ENCODE measurements at regions not wholly inside any gene's neighbourhood (a gene's known extent, or its start where the extent isn't known, plus 50 kb on each side); places are given as distances from the start of the nearest gene placed in this dataset.

DNA sequence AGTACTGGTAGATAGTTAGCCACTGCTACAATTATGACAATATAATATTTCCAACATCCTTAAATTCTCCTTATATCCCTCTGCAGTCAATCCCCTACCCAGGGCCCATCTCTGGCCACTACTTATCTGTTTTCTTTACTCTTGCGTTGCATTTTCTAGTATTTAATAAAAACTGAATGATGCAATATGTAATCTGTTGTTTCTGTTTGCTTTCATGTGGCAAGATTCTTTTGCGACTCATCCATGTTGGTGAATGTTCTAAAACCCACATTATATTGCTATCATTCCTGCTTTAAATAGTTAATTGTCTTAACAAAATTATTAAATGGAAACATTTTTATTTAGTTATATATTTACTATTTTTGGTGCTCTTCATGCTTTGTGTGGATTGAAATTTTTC, 338.5 kb downstream of the MDFIC start:
- Histone ChIP-seq H3K4me3 (no peak overlapping the region), H3K4me1 (ENCODE audit: low read depth) (no peaks in the 10 kb centered on the region), H3K36me3 (ENCODE audit: low read depth) (no peaks in the 10 kb centered on the region), H3K9me3 (no peaks in the 10 kb centered on the region)
- TF ChIP-seq, protein P1, sequence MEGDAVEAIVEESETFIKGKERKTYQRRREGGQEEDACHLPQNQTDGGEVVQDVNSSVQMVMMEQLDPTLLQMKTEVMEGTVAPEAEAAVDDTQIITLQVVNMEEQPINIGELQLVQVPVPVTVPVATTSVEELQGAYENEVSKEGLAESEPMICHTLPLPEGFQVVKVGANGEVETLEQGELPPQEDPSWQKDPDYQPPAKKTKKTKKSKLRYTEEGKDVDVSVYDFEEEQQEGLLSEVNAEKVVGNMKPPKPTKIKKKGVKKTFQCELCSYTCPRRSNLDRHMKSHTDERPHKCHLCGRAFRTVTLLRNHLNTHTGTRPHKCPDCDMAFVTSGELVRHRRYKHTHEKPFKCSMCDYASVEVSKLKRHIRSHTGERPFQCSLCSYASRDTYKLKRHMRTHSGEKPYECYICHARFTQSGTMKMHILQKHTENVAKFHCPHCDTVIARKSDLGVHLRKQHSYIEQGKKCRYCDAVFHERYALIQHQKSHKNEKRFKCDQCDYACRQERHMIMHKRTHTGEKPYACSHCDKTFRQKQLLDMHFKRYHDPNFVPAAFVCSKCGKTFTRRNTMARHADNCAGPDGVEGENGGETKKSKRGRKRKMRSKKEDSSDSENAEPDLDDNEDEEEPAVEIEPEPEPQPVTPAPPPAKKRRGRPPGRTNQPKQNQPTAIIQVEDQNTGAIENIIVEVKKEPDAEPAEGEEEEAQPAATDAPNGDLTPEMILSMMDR (IDR thresholded peaks at IDR 0.05), result no peak
- DNase-seq (no peak), ATAC-seq (no peak)
- intact Hi-C loops (cut with DNase I, micrococcal nuclease), result no loop called here

DNA sequence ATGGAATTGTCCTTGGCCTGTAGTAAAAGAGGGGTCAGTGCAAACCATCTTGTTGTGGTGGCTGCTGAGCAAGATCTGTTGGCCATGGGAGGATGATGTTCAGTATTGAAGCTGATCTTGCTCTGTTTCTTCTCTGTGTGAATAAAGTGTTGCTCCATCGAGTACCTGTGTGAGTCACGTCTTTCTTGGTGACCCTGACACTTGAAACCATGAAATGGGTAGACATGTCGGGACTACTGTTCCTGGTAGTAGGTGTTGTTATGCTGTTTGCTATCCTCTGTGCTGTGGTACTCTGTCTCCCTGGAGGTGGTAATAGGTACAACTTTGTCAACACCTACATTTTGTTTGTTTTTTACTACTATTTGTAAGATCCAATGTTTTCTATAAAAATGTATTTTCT, 330.6 kb downstream of the MDFIC start:
- no peaks in the 10 kb centered on the region for H3K9me3 ChIP-seq
- H3K36me3 ChIP-seq (ENCODE audit: low read depth), result no peaks in the 10 kb centered on the region
- intact Hi-C loops (cut with DNase I, micrococcal nuclease), result no loop called here
- no peaks in the 10 kb centered on the region for H3K4me1 ChIP-seq (ENCODE audit: low read depth)
- TF ChIP-seq, protein P1 (IDR thresholded peaks at IDR 0.05), result no peak
- ATAC-seq (no peak), DNase-seq (no peak)
- no peak overlapping the region for H3K4me3 ChIP-seq

DNA sequence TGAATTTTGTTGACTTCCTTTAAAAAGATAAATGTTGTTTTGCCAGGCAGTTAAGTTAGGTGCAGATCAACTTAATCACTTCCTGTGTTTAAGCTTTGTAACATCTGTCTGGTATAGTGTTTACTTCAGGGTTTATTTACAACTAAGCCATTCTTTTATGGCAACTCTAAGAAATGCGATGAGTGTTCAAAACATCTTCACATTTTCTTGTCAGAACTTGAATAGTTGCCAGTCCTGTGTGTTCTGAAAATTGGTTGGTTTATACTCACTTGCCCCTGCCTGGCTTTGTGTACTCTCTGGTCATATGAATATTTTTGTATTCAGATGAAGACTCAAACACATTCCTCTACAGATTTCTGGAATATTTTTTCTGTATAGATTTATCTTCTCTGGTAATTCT, 327.2 kb downstream of the MDFIC start:
- Histone ChIP-seq H3K4me3 (no peak overlapping the region), H3K4me1 (ENCODE audit: low read depth) (no peaks in the 10 kb centered on the region), H3K9me3 (peaks cover 2% of the 10 kb centered on the region), H3K36me3 (ENCODE audit: low read depth) (no peaks in the 10 kb centered on the region)
- intact Hi-C loops (cut with DNase I, micrococcal nuclease), result no loop called here
- TF ChIP-seq, protein P1 (IDR thresholded peaks at IDR 0.05), result no peak
- ATAC-seq (no peak), DNase-seq (no peak)

DNA sequence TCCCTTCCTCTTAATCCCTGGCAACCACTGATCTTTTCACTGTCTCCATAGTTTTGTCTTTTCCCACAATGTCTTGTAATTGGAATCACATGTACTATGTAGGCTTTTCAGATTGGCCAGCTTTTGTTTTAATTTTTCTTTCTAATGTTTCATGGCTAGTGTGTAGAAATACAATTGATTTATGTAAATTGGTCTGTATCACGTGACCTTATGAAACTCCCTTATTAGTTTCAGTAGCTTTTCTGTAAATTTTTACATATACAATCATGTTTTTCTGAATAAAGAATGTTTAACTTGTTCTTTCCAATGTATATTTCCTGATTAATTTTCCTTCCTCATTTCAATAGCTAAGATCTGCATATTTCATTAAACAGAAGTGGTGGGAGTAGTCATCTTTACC, 319.3 kb downstream of the MDFIC start:
- DNase-seq, result no peak

DNA sequence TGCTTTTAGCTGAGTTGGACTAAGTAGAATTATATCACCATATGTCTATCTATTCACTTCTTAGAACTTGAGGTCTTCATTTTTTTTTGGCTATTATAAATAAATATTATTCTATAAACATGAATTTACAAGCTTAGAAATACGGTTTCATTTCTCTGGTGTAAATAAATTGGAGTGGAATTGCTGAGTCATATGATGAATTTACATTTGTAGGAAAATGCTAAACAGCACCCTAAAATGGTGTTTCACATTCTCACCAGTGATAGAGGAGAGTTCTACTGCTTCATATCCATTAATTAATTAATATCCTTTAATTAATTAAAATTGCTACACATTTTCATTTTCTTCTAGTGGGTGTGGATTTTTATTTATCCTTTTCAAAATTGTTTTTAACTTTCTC, 318.3 kb downstream of the MDFIC start:
- TF ChIP-seq, protein P1 (IDR thresholded peaks at IDR 0.05), result no peak
- peaks cover 3% of the 10 kb centered on the region for H3K9me3 ChIP-seq
- intact Hi-C loops (cut with DNase I, micrococcal nuclease), result no loop called here

More for the DNA sequence above, 319.3 kb downstream of the MDFIC start:
- TF ChIP-seq, protein P1 (IDR thresholded peaks at IDR 0.05), result no peak
- H3K4me3 ChIP-seq, result no peak overlapping the region
- H3K36me3 ChIP-seq (ENCODE audit: low read depth), result no peaks in the 10 kb centered on the region
- no peak for ATAC-seq
- H3K4me1 ChIP-seq (ENCODE audit: low read depth), result no peaks in the 10 kb centered on the region
- peaks cover 5% of the 10 kb centered on the region for H3K9me3 ChIP-seq
- intact Hi-C loops (cut with DNase I, micrococcal nuclease), result no loop called here

DNA sequence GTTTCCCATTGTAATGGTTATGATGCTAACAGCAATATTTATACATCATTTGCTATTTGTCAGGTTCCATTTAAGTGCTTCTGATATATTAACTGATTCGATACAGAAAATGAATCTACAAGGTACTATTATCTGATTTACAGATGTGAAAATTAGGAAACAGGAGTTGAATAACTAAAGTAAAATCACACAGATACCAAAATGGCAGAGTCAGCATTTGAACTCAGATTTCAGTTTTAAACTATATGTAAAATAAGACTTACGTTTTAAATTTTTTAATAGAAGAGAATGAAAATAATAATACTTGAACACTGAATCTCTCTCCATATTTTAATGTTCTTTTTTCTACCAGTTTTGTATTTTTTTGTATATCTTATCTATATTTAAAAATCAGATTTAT, 313.2 kb downstream of the MDFIC start:
- no peak for ATAC-seq
- no peak overlapping the region for H3K4me3 ChIP-seq
- H3K9me3 ChIP-seq, result no peaks in the 10 kb centered on the region
- TF ChIP-seq, protein P1 (IDR thresholded peaks at IDR 0.05), result no peak
- intact Hi-C loops (cut with DNase I, micrococcal nuclease), result no loop called here
- H3K36me3 ChIP-seq (ENCODE audit: low read depth), result no peaks in the 10 kb centered on the region
- DNase-seq, result no peak
- H3K4me1 ChIP-seq (ENCODE audit: low read depth), result no peaks in the 10 kb centered on the region

More for the DNA sequence above, 318.3 kb downstream of the MDFIC start:
- no peak for DNase-seq
- no peak for ATAC-seq
- Histone ChIP-seq H3K4me3 (no peak overlapping the region), H3K36me3 (ENCODE audit: low read depth) (no peaks in the 10 kb centered on the region), H3K4me1 (ENCODE audit: low read depth) (no peaks in the 10 kb centered on the region)
